Activated T-cell treated with anti-CD3 and anti-CD28 coated beads for 24 hours (primary cell): ENCODE measurements at regions not wholly inside any gene's neighbourhood (a gene's known extent, or its start where the extent isn't known, plus 50 kb on each side); places are given as distances from the start of the nearest gene placed in this dataset.
"Not testable (repeated sequence)": the region's sequence is repeated elsewhere in the genome, so short reads cannot be mapped to it uniquely, and the experiment has no call there.

Experiments used
- DNase-seq: peaks from one replicate; pipeline ENCODE4 v3.0.0-alpha.2; 2020; ENCODE audit warnings: low read depth

DNA sequence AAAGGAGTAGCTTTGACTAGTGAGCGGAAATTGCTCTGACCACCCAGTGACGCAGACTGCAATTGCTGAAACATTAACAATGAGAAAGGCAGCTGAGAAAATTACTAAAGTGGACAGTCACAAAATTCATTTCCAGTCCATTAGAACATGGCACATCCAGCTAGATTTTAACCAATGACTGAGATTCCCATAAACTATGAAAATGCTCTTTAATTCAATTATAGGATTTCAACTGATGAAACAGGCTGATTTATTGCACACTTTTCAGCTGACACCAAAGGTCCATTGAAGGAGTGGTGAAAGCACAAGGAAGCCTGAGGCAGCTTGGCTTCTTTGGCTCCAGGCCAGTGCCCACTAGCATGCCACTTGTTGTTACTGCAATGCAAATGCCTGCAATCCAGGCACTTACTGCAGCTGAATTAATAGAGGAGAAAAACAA, 933.4 kb downstream of the SLITRK6 start:
- no peak for DNase-seq

GRCh38 chr13:84864341-84864740, 934.9 kb downstream of the SLITRK6 start:
- DNase-seq = no peak

- no peak for DNase-seq
Observed at GRCh38 chr13:84847107-84847506, 952.1 kb downstream of the SLITRK6 start.

GRCh38 chr13:84845907-84846619, 953.2 kb downstream of the SLITRK6 start:
- DNase-seq = no peak

- DNase-seq = no peak
Observed at GRCh38 chr13:84844473-84844872, 954.7 kb downstream of the SLITRK6 start.

DNA sequence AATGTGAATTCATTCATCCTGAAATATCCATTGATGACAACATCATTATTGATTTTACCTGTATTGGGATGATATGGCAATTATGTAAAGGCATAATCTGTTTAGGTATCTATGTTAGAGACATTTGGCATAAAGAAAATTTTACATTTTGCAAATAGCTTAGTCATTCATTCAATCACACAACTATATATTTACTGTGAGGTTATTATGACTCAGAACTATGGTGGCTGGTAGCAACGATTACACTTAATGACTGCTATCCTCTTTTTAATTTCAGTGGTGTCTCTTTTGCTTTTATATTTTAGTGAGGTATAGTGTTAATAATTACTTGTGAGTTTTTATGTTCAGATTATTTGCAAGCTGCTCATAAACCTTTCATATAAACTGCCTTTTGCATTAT, 955.9 kb downstream of the SLITRK6 start:
- DNase-seq = no peak

GRCh38 chr13:84834201-84834600, 951.9 kb upstream of the SLITRK1 start:
- DNase-seq = no peak

DNA sequence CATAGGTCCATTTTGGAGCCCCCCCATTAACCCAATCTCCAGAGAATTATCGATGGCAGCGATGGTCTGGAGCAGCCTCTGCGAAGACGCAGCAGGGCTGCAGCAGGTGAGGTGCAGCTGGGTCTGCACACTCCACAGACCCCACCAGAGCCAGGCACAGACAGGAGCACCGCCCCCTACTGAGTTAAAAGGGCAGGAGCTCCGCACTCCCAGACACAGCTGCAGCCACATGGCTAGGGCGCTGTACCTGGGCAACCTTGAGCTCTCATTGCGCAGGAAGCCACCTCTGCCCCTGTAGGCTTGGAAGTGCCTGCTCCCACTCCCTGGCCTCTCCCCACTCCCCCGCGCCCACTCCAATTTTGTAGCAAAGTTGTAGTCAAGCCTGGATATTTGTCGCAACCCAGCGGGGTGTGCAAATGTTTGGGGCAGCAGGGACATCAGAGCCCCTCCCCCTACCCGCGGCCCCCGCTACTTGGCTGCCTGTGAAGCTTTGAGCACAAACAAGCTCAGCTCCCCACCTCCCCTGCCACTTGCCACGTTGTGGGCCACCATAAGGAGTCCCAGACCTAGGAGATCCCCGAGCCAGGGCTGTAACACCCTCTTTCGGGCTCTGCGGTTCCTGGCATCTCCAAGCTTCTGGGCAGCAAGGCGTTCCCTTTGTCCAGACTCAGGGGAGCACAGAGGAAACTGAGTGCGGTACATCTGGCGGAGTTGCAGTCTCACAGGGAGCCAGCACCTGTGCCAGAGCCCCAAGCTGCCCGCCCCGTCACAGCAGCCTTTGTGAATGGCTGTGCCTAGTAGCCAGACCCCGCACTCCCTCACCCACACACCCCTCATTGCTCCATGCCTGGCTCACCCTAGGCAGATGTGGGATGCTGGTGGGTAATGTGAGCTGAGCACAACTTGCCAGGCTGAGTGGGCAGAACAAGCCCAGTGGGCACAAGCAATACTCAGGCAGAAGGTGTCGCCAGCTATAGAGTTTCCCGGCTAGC, 949.7 kb upstream of the SLITRK1 start:
- DNase-seq = no peak

- no peak for DNase-seq
Observed at GRCh38 chr13:84823528-84823927, 941.3 kb upstream of the SLITRK1 start.

GRCh38 chr13:84821261-84821660, 939.0 kb upstream of the SLITRK1 start:
- no peak for DNase-seq

GRCh38 chr13:84816567-84817105, 934.4 kb upstream of the SLITRK1 start:
- no peak for DNase-seq

DNA sequence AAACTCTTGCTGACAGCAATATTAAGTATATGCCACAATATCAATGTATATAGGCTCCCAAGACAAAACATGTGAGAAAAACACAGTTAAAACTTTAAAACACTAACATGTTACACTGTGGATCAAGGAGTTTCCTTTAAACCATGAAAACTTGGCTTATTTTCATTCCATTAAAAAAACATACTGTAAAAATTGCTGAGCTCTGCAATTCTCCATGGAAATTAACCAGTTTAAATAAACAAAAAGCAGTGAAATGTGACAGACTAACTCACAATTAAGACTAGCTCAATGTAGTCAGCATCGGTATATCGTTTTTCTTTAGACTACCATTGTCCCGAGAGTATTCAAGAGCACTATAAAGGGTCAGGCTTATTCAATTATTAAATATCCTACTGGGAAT, 930.5 kb upstream of the SLITRK1 start:
- DNase-seq = no peak

DNA sequence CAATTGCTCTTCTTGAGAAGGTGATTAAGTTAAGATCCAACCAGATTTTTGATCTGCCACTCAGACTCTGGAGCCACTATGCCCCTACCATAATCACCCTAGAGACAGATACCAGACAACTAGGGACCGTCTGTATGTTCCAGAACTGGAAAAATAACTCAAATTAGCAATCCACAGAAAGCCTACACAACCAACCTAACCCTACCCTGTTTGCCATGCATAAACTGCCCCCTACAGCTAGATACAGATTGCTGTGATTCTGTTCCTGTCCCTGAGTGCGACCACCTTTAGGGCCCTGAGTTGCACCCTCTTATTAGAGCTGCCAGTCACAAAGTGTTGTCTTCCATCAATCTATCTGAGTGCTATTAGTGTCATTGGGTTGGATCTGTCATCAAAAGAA, 929.8 kb upstream of the SLITRK1 start:
- no peak for DNase-seq

GRCh38 chr13:84810781-84811180, 928.5 kb upstream of the SLITRK1 start:
- no peak for DNase-seq

GRCh38 chr13:84802073-84802472, 919.8 kb upstream of the SLITRK1 start:
- DNase-seq = no peak

GRCh38 chr13:84784443-84785153, 902.3 kb upstream of the SLITRK1 start:
- DNase-seq = no peak

- DNase-seq = no peak
Observed at GRCh38 chr13:84777316-84777715, 895.0 kb upstream of the SLITRK1 start.

DNA sequence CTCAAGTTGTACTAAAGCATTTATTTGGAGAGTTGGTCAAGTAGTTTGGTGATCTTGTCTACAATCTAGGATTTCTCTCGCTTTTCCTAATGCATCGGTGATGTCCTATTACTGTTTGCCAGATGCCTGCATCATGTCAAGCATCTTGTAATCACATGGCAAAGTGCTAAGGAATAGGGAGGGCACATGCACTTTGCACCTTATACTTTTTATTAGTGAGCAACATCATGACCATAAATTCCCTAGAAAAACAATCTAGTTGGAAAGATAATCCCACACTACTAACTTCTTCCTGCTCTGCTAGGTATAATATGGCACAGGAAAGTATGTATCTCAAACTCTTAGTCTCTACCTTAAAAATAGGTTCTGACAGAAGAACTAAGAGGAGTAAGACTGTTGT, 894.3 kb upstream of the SLITRK1 start:
- DNase-seq = no peak

DNA sequence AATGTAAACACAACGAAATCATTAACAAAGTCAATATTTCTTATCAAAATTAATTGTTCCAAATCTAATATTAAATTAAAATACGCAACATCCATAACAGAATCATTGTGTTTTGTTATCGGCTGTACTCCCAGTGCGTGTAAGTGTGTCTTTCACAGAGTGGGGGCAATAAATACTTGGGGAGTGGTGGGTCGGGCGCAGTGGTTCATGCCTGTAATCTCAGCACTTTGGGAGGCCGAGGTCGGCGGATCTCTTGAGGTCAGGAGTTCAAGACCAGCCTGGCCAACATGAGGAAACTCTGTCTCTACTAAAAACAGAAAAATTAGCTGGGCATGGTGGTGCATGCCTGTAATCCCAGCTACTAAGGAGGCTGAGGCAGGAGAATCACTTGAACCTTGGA, 893.6 kb upstream of the SLITRK1 start:
- not testable (repeated sequence) for DNase-seq

DNA sequence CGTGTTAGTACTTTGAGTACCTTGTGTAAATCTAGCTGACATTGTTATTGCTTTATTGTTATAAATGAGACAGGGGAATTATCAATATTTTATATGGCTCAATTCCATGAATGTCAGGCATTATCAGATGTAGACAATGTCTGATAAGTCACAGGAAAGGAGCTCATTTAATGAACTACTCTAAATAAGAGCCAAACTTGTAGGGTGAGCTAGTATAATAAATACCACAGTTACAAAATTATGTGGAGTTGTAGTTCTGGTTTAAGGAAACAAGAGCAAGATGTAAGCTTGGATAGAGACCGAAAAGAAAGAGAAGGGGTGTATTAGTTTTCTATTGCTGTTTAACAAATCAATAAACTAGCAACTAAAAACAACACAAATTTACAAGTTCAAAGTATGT, 891.8 kb upstream of the SLITRK1 start:
- DNase-seq = no peak

- no peak for DNase-seq
Observed at GRCh38 chr13:84760956-84761355, 878.7 kb upstream of the SLITRK1 start.

DNA sequence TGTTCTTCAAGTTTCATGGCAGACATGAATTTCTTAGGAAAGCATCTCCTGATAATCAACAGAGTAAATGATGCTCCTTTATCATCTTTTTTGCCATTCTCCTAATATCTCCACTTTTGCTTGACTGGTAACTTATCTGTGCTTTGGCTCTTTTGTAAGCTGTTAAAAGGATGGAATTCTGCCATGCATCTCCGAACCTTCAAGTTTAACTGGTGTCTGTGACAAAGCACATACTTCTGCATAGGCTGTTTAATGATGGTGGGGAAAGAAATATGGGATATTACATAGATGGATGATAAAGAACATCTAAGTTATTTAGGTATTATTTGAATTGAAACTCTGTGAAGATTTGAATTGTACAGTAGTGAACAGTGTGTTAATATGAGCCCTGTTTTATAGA, 866.9 kb upstream of the SLITRK1 start:
- no peak for DNase-seq
